Mammary epithelial cell (primary cell): ENCODE measurements at regions not wholly inside any gene's neighbourhood (a gene's known extent, or its start where the extent isn't known, plus 50 kb on each side); places are given as distances from the start of the nearest gene placed in this dataset.

Experiments used
- CTCF ChIP-seq, 2 donors: IDR thresholded peaks in 1 of 2; conservative IDR thresholded peaks in 1 of 2; 2 replicates each; pipeline ENCODE4 v1.5.1; 2011 to 2012; ENCODE audit warnings: inconsistent platforms in 2 of 2, low read length in 2 of 2, mild to moderate bottlenecking in 2 of 2, control low read depth in 1 of 2, low read depth in 1 of 2; ENCODE audit not compliant: insufficient read depth in 1 of 2; ENCODE audit errors: extremely low read depth in 1 of 2
- EZH2 ChIP-seq: IDR thresholded peaks from 2 replicates; pipeline ENCODE4 v1.6.1; 2012; ENCODE audit warnings: low read length, inconsistent platforms, borderline replicate concordance

- TF ChIP-seq CTCF (conservative IDR thresholded peaks at IDR 0.05 in 1 of 2, IDR thresholded peaks at IDR 0.05 in 1 of 2; ENCODE audit: extremely low read depth in 1 of 2, insufficient read depth in 1 of 2, low read depth in 1 of 2, low read length in 2 of 2) = no peak
- no peak for TF ChIP-seq EZH2
Observed at GRCh38 chr21:24011087-24011486, 1596.2 kb downstream of the MRPL39 start.
